ENCODE measurements at regions not wholly inside any gene's neighbourhood (a gene's known extent, or its start where the extent isn't known, plus 50 kb on each side); places are given as distances from the start of the nearest gene placed in this dataset.

DNA sequence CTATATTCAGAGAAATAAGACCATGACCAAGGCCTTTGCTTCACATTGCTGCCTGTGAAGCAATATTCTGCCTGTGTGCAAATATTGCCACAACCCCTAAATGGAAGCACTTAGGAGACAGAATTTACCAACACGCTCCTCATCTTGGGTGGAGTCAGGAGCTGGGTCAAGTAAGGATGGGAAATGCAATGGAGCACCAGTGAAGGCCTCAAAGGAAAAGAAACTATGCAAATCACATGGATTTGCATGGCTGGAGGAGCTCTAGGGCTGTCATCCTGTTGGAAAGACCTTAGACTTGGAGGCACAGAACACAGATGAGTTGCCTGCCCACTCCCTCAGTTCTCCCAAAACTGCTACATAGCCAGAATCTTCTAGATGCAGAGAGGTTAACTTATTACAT is 435.5 kb downstream of the SIPA1L2 start:
- DNase-seq (ENCODE audit: low read depth), result no peak

DNA sequence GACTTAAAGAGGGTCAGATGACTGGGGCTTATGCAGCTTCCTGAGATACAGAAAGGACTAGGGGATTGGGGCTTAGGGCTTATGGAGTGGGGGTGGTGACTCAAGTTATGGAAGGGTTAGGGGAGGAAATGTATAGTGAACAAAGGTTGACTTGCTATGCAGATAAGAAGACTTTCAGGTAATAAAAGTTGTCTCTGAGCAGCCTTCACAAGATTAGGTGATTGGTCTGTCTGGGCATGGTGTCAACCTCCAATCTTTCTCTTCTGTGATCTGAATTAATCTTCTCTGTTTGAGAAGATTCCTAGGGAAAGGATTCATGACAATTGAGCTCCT is 436.5 kb downstream of the SIPA1L2 start:
- DNase-seq (ENCODE audit: low read depth), result no peak

DNA sequence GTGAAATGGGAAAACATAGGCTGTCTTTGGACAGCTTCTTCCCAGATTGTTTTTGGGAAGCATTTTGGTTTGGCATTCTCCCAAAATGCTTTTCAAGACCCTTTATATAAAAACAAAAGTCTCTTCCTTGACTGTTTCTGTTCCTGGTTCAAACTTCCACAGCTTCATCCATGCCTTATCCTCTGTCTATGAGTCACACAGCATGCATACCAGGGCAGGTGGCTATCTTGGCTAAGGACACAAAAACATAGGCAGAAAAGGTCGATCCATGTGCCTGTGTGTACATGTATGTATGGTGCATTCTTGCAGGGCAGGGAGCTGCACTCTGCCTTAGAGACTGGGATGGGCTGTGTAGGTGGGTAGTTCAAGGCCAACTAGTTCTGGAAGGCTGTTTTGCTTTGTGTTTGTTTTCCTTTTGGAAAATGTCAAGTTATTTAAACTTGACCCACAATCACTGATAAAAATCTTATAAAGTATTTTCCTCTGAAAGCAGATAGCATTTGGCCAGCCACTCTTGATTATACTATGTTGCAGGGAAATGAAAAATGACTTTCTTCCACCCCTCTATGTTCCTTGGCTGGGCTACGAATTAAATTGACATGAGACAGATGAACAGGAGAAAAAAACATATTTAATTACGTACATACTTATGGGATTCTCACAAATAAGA is 437.0 kb downstream of the SIPA1L2 start:
- DNase-seq (ENCODE audit: low read depth), result no peak

DNA sequence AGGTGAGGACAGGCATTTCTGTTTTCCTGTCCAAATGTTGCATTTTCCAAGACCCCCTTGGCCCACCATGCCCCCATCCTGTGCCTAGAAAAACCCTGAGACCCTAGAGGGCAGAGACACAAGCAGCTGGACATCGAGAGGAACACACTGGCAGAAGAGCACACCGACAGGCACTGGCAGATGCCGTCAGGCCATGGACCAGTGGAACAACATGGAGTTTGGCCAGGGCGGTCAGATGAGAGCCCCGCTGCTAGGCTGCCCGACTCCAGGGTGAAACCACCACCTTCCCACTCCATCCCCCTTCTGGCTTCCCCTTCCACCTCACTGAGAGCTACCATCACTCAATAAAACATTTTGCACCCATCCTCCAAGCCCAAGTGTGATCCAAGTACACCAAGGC is 438.4 kb downstream of the SIPA1L2 start:
- DNase-seq (ENCODE audit: low read depth), result no peak

DNA sequence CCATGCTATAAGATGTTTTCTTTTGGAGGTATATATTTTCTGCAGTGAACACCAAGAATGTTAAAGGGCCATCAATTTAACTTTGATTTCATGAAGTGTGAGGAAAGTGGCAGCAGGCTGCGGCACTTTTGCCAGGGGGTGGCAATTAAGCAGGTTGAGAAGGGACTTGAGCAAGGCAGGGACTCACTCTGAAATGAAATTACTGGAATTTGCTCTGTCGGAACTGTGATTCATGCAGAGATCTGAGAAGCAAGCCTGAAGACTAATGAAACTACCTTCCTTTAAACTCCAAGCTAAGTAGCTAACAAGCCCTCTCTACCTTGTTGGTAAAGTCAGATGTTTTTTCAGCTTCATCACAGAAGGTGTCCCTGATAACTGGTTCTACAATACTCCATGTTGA is 441.6 kb downstream of the SIPA1L2 start:
- no peak for DNase-seq (ENCODE audit: low read depth)

DNA sequence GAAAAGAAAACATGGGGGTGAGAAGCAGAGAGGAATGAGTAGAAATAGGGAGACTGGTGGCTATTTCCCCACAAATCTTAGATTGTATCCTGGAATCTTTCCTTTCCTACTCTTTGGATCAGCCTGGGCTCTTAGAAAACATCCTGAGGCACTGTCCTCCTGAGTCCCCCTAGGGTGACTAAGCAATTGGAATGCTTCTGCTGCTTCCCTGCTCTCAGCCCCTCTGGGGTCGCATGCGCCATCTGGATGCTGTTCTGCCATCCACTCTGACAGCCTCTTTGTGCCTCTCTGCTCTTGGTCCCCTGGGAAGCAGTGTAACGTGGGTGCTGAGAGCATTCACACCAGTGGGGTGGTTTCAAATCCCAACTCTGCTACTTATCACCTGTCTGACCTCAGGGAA is 443.0 kb downstream of the SIPA1L2 start:
- no peak for DNase-seq (ENCODE audit: low read depth)

DNA sequence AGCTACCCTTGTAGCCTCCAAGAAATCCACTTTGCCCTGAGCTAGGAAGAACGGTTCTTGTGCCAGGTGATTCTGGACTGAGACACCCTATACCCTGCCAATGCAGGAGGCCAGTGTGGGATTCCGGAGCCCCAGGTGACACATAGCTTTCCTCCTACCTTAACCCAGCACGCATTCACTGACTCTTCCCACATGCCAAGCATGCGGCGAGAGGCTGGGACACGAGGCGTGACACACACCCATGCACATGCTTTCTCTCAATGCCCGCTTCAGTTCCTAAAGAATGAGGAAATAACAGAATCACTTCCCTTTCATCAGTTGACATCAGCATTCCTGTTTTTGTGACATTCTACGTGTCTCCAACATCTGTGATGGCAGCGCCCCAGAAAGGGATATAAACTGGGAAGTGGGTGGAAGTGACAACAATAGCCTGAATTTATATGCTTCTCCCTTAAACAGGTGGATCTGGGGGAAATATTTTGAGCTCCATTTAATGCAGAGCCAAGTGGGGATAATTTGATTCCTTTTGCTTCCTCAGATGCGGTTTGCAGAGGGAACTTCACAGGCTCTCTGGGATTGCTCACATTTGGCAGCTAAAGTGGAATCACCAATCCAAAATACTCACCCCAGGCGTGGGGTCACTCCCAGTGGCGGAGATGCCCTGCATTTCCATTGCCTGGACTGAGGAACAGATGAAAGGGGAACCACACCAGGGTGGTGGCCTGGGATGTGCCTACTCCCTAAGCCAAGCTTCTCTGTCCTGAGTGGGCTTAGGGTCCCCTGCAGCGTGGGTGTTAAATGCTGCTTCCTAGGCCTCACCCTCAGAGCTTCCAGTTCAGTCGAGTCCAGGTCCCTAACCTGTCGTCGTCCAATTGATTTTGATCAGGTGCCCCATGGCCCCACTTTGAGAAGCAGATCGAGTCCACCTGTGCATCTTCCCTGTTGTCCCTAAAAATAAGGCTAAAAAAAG is 445.1 kb downstream of the SIPA1L2 start:
- DNase-seq (ENCODE audit: low read depth), result no peak

DNA sequence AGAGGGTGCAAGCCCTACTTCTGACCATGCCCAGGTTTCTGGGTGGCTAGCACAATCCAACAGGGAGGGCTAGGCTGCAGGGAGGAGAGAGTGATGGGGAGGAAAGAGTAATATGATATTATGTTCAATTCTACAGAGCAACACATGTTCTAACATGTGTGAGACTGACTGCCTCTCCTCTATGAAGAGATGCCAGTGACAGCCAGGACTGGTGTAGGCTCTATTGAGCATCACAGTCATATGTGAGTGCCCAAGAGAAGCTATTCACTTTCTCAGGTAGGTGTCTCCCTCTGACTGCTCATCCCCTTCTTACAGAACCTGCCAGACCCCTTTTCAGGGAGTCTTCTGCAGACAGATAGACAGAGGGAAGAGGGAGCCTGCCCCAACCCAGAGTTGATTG is 446.1 kb downstream of the SIPA1L2 start:
- DNase-seq (ENCODE audit: low read depth), result no peak

DNA sequence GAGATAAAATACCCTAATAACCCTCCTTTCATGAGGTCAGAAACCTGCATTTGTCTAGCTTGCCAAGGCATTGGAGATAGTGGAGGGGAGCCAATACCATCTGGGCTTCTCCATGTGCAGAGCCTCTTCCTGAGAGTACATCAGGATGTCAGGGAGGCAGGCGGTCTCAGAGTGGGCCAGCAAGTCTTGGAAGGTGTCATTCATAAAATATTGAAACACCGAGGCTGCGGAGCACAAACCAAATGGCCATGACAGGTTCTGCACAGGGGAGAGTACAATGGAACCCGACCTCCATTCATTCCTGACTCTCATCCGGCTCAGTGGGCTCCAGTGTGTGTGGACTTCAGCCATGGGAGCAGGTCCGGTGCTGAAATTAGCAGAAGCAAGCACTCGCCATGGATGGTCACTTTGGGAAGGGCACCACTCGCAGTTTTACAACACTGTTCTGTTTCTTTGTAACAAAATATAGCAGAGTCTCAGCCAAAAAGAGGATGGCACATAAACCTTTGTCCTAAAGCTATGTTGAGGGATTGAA is 446.6 kb downstream of the SIPA1L2 start:
- no peak for DNase-seq (ENCODE audit: low read depth)

DNA sequence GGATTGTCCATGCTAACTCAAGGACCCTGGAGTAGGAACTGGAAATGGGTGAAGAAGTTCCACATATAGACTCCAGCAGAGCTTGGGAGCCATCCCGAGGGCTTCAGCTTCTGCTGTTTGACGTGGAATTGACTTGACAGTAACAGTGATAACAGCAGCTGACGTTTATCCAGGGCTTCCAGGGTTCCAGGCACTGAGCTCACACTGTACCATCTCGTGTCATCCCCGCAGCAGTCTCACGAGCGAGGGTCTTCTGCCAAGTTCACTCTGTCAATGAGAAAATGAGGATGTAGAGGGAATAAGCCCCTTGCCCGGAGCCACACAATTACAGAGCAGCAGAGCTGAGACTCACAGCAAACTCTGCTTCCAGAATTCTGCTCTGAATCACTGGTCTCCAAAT is 447.7 kb downstream of the SIPA1L2 start:
- no peak for DNase-seq (ENCODE audit: low read depth)

DNA sequence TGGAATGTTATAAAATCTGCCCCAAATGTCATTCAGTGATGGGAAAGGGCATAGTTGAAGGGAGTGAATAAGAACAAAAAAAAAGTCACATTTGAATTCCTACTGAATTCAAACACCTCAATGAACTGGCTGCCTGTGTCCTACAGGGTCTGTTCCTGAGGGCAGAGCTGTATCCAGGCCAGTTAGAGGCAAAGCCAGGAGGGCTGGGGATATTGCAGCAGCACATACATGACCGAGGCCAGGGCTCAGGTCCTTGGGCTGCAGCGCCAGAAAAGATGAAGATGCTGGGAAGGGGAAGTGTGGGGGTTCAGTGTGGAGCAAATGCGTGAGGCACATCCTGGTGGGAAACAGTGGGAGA is 449.2 kb downstream of the SIPA1L2 start:
- no peak for DNase-seq (ENCODE audit: low read depth)

DNA sequence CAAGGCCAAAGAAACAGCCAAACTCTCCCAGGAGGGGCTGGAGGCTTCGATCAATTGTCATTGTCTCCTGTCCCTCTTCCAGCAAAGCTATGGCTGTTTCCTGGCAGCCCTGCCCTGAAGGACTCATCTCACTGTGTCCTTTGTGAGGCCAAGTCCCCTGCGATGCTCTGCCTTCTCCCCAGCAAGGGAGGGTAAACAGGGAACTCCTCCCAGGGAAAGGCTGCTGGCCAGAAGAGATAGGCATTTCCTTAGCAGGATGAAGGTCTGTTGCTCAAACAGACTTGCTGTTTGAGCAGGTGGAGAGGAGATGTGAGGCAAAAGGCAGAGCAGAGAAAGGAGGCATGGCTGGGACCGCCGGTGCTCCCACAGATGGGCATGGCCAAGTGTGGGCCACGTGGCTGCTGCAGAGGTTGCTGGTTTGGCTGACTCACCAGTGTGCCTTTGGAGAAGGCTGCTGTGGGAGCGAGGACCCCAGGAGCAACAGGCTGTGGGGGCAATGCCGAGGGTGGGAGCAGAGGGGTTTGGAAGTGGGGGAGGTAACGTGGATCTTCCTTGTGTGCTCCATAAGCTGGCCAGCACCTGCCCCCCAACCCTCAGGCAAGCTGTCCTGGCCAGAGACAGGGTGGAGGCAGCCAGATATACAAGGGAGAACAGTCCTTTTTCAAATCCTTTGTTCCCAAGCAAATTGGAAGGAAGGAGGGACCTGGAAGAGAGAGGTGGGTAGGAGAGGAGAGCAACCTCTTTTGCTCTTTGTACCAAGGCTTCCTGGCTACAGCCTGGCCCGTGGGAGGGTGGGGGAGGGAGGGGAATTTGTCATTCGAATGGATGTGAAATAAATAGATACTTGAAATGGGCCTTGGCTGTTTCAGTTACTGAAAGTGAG is 449.8 kb downstream of the SIPA1L2 start:
- DNase-seq (ENCODE audit: low read depth), result no peak

DNA sequence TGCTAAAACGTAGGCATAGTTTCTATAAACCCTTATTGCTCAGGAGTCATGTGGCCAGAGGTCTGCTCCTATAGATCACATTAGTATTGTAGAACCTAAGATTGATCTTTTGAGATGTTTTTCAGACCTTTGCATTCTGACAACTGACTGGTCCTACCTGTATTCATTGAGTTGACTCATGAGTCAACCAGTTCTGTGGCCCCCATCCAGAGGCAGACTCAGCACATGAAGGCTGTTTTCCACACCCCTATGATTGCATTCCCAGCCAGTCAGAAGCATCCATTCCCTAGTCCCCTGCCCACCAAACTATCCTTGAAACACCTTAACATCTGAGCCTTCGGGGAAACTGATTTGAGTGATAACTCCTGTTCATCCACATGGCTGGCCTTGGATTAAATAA is 451.7 kb downstream of the SIPA1L2 start:
- no peak for DNase-seq (ENCODE audit: low read depth)

DNA sequence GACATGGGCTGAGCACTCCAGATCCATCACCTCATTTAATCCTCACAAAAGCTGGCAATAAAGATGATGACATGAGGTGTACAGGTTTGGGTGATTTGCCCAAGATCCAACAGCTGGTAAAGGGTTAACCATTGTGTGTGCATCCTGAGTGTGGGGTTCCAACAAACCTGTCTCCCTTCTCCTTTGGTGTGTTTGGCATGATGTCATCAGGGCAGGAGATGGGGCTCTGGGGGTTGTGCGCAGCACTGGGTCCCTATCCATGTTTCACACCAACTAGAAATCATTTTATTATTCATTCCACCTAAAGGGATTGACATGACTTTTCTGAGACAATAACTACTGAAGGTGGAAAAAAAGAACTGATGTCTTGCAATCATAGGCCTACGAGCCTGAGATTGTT is 452.5 kb downstream of the SIPA1L2 start:
- DNase-seq (ENCODE audit: low read depth), result no peak

DNA sequence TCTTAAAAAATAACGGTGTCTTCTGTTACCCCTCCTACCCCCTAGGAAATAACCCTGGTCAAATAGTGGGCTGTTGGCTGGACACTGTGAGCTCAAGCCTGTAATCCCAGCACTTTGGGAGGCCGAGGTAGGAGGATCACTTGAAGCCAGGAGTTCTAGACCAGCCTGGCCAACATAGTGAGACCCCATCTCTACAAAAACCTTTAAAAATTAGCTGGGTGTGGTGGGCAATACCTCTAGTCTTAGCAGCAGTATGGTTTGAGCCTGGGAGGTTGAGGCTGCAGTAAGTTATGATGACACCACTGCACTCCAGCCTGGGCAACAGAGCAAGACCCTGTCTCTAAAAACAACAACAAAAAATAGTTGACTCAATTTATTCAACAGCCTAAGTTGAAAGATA is 453.7 kb downstream of the SIPA1L2 start:
- DNase-seq (ENCODE audit: low read depth), result no peak

DNA sequence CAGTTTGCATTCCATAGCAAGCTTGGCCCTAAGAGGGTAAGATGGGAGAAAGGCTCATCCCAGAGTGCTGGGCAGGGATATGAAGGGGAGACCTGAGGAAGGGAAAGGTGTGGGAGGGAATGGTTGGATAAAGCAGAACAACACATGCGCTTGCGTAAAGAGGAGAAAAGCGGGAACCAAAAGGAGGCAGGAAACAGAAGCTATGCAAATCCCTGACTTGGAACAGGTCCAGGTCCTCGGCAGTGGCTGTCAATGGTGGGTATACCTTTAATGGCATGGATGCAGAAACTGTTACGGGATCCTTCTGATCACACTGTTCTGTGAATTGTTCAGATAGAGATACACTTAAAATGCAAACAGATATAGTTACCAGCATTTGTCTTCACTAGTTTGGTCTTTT is 455.6 kb downstream of the SIPA1L2 start:
- no peak for DNase-seq (ENCODE audit: low read depth)

DNA sequence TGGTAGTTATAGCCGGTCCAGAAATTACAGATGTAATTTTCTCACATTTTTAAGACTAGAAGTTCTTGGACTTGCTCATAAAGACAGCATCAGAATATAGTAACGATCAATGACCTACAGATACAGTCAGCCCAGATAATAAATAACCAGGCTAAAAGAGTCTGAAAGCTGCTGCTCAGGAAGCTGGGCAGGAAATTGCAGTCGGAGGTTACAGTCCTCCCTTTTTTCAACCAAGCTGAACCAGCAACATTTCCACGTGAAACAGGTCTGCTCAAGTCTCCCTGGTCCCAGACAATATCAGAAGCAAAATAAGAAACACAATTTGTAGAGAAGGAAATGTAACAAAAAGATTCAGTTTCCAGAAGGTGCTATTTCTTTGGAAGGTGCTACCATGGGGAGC is 457.4 kb downstream of the SIPA1L2 start:
- no peak for DNase-seq (ENCODE audit: low read depth)

DNA sequence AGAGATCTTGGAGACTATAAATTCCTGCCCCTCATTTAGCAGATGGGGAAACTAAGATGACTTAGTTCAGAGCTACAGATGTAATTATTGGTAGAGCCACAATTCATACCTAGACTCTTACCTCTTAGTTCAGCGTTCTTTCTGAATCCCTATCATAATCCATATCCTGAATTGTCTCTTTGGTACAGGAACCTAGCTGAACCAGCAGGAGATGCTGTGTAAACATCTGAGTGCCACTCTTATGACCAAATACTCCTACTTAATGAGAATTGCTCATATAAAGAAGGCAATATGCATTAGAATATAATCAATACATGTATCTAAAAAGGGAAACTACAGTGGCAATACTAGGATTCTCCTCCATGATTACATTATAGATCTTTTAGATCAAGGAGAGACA is 459.0 kb downstream of the SIPA1L2 start:
- DNase-seq (ENCODE audit: low read depth), result no peak

DNA sequence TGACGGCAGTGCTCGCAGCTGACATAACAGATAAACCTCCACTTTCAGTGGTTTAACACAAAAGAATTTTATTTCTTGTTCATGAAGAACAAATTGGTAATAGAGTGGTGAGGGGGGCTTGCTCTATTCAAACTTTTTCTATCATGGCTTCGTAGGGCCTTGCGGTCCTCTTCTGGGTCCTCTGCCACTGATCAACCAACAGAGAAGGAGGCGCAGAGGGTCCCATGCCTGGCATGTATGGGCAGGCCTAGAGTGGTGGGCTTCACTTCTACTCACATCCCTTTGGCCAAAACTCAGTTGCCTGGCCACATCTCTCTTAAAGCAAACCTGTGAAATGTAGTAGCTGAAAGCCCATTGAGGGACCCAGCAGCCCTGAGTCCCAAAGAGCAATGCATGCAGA is 460.5 kb downstream of the SIPA1L2 start:
- no peak for DNase-seq (ENCODE audit: low read depth)

DNA sequence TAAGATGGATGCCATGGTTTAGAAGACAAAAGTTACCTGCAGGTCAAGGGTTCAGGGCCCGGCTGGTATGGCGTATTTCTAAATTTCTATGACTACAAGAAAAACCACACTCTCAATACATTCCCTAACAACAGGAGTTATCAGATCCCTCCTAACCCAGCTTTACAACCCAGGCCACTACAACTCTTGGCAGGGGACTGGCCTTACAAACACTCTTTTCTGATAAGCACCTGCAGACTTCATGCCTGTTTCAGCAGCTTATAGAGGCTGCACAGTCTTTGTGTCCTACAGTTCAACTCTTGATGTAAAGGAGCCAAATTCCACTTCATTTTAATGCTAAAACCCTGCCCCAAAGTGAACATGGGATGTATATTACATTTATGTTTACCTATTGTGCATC is 461.4 kb downstream of the SIPA1L2 start:
- no peak for DNase-seq (ENCODE audit: low read depth)

DNA sequence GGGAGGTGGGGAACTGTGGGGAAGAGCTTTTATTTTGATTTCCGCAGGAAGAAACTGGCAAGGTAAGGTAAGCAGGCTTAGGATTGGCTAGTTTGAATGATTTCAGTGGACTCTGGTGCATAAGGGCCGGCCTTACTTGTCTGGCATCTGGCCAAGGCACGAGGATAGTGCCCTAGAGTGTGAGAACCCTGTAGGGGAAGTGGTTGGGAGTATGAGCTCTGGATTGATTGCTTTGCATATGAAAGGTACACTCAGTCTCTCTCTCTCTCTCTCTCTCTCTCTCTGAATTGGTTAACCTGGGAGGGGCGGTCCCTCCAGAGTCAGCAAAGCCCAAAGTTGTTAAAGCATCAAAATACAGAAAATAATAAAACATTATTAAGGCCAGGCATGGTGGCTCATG is 463.0 kb downstream of the SIPA1L2 start:
- no peak for DNase-seq (ENCODE audit: low read depth)
